ELF-1 (cell line): ENCODE measurements at regions not wholly inside any gene's neighbourhood (a gene's known extent, or its start where the extent isn't known, plus 50 kb on each side); places are given as distances from the start of the nearest gene placed in this dataset.
"Not testable (repeated sequence)": the region's sequence is repeated elsewhere in the genome, so short reads cannot be mapped to it uniquely, and the experiment has no call there.

Experiments
- DNase-seq: peaks from one replicate; pipeline ENCODE4 v3.0.0-alpha.2; 2016; ENCODE audit warnings: low read depth, low spot score

DNA sequence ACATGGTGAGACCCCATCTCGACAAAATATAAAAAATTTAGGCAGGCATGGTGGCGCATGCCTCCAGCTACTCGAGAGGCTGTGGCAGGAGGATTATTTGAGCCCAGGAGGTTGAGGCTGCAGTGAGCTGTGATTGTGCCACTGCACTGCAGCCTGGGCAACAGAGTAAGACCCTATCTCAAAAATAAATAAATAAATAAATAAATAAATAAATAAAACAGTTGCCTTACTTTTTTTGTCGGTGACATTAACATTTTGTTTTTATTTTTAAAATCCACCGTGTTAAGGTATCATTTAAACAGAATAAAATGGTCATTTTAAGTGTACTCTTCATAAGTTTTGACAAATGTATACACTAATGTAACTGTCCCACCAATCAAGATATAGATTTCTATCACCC is 57.0 kb downstream of the RASL11A start:
- no peak for DNase-seq

GRCh38 chr13:27329210-27329609 is 58.6 kb downstream of the RASL11A start:
- no peak for DNase-seq

GRCh38 chr13:27334774-27335435 is 64.3 kb downstream of the RASL11A start:
- no peak for DNase-seq

DNA sequence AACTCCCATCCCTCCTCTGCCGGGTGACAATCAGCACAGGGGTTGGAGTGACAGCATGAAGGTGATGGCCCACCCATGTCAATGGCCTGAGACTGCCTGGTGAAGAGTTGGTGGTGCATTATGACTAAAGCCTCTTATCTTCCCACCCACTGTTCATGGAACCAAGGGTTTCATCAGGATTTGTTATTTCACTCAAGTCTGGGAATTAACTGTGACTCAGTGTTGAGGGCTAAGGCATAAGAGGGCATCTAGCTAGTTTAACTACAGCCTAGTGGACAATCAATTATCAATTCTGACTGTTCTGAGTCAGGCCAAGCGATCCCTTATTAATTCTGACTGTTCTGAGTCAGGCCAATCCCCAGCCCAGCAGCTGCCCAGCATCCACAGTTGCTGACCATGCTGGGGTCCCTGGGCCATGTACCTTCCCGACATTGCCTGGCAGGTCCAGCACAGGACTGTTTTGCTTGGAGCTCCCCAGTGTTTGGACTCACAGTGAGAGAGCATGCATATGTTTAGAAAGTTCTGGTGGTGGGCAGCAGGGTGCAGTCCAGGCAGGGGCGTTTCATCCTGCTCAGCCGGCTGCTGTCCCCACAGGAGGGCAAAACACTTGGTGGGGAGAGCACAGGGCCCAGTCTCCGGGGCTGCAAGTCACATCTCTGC is 65.5 kb downstream of the RASL11A start:
- no peak for DNase-seq

DNA sequence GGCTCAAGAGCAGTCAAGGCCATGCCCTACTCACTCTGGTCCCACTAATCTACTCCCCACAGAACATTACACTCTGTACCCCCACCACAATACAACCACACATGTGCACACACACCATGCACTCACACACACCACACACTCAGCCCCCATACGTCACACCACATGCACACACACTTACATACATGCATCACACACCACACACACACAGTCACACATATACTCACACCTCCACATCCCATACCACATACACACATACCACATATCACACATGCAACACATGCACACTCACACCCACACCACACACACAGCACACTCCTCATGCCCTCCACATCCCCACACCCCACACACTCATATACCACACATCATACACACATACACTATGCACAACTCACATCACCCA is 67.6 kb downstream of the RASL11A start:
- no peak for DNase-seq

- peak; percentile 59 for DNase-seq
Measured at GRCh38 chr13:27338816-27339215, 68.2 kb downstream of the RASL11A start.

DNA sequence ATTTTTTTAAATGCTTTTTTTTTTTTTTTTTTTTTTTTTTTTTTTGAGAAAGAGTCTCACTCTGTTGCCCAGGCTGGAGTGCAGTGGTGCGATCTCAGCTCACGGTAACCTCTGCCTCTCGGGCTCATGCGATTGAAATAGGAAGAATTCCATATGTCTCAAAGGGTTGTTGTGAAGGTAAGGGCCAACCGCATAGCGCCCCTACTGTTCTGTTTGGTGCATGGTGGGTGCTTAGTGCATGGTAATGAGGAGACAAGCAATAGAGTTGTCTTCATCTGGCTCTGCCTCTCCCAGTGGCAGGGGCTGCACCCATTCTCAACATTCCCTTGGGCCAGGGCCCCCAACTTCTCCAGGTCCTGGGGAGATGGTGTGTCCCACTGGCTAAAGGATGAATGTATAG is 68.7 kb downstream of the RASL11A start:
- DNase-seq = peak; percentile 84

DNA sequence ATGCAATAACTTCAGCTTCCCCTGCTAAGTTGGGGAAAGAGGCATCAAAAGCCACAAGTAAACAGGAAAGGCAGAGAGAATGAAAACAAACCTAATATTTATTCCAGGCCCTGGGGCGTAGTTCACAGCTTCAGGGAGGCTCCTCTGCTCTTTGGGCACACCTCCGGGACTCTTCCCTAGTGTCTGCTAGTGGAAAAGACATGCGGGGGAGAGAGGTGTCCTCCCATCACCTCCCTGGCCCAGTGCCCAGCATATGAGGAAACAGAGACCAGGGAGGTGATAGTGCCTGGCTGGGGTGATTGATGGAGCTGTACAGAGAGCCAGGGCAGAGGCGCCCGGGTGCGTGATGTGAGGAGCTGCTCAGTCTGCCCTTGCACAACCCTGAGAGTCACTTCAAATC is 71.0 kb downstream of the RASL11A start:
- no peak for DNase-seq

DNA sequence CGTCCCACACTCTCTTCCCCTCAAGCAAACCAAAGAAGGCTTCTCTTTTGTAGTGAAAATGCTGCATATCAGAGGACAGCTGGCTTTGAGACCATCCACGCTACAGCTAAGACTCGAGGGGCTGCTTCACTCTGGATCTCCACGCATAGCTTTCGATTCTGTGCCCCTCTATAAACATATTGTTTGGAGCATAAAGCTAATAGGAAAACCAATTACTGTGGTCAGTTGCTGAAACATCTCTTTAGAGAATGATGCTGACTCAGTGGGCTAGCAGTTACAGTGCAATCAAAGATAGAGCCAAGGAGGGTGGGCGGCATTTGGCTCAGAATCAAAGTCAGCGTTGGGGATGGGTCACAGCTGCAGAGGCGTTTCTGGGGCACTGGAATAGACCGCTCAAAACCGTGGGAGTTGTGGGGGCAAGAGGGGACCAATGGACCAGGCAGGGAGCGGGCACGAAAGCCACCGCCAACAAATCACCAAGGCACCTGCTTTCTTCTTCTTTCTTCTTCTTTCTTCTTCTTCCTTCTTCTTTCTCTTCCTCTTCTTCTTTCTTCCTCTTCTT is 76.7 kb downstream of the RASL11A start:
- no peak for DNase-seq

GRCh38 chr13:27348461-27348860 is 76.0 kb upstream of the GTF3A start:
- no peak for DNase-seq

DNA sequence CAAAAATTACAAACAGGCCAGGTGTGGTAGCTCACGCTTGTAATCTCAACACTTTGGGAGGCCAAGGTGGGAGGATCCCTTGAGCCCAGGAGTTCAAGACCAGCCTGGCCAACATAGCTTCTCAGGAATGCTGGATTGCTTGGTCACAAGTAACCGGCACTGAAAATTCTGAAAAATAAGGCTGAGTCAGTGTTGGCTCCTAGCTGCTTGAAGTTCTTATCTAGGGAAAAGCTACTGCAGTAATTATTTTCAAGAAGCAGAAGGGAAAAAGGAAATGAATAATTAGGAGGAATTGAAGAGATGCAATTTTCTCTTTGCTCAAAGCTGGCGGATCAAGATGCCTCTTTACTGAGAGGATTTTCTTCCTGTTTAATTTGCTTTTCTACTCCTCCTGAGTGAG is 75.0 kb upstream of the GTF3A start:
- no peak for DNase-seq

- not testable (repeated sequence) for DNase-seq
Measured at GRCh38 chr13:27350825-27351224, 73.6 kb upstream of the GTF3A start.

DNA sequence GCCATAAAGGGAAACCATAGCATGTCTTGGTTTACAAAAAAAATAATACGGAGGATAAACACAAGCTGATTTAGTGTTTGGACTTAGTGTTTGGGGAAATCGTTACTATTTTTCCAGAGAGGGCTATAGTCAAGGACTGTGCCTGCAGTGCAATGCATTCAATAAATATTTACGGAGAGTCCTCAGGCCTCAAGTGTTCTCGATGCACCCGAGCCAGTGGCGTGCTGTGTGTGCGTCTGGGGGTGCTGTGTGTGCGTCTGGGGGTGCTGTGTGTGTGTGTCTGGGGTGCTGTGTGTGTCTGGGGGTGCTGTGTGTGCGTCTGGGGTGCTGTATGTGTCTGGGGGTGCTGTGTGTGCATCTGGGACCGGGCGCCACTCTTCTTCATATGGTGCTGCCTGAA is 71.7 kb upstream of the GTF3A start:
- no peak for DNase-seq

- no peak for DNase-seq
Measured at GRCh38 chr13:27353166-27353583, 71.2 kb upstream of the GTF3A start.

GRCh38 chr13:27353708-27354107 is 70.7 kb upstream of the GTF3A start:
- DNase-seq = no peak

- no peak for DNase-seq
Measured at GRCh38 chr13:27354379-27354778, 70.0 kb upstream of the GTF3A start.

GRCh38 chr13:27355894-27356293 is 68.5 kb upstream of the GTF3A start:
- DNase-seq = peak; percentile 52

DNA sequence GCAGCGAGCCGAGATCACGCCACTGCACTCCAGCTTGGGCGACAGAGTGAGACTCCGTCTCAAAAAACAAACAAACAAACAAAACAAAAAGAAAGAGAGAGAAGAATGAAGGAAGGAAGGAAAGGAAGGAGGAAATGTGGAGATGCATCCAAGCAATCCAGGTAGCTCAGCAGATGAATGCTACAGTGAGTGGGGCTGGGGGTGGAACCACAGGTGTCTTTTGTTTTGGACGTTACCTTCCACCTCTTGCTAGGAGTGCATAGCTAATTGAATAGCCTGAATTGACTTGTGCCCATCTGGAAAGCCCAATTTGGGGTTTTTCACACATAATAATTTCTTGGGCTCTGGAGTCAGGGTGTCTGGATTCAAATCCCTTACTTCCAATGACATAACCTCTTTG is 66.0 kb upstream of the GTF3A start:
- DNase-seq = no peak

DNA sequence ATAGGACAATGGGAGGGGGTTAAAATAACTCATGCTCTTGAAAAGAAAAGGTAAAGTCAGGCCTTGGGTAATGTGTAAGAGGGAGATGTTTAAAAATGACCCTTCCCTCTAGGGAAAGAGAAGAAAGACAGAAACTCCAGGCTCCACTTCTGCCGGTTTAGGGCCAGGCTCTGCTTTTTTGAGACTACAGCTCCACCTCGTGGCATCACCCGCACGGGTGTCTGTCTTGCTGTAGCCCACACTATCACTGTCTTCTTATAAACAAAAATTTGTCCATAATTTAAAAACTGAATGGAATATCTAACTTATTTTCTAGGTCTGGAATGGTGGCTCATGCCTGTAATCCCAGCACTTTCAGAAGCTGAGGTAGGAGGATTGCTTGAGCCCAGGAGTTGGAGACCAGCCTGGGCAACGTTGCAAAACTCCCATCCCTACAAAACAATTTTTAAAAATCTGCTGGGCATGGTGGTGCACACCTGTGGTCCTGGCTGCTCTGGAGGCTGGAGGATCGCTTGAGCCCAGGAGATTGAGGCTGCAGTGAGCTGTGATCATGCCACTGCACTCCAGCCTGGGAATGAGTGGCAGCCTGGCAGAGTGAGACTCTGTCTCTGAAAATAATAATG is 65.1 kb upstream of the GTF3A start:
- DNase-seq = peak; percentile 72

GRCh38 chr13:27360562-27360961 is 63.9 kb upstream of the GTF3A start:
- no peak for DNase-seq

DNA sequence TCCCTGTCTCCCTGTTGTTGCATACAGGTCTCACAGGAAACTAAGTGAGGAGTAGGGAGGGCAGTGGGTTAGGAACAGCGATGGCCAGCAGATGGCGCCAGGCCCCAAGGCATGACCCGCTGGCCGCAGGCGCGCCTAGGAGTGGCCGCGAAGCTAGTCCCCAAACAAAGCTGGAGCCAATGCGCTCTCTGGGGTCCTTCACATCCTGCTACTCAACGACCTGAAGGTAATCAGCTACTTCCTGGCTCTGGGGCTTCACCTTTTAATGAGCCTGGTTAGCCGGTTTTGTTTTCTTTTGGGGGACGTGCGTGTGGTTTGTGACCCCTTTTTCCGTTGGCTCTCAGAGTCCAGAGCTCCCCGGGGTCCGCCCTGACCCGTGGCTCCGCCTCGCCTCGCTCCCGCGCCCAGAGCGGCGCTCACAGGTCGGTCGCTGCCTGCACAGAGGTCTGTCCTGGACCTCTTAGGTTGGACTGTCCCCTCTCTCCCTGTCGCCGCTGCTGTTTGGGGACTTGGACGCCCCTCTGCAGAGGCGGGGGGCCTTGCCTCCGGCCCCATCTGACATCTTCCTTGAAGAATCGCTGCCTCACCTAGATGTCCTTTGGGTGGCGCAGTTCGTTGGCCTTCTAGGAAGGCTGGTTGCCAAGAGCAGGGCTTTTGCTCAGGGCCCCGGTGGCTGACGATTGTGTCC is 62.2 kb upstream of the GTF3A start:
- peak; percentile 97 for DNase-seq

- not testable (repeated sequence) for DNase-seq
Measured at GRCh38 chr13:27363637-27364036, 60.8 kb upstream of the GTF3A start.
